Transverse colon (tissue), 4 donors: ENCODE measurements at regions not wholly inside any gene's neighbourhood (a gene's known extent, or its start where the extent isn't known, plus 50 kb on each side); places are given as distances from the start of the nearest gene placed in this dataset.

Source experiments
- CTCF ChIP-seq, 5 experiments: fragments of 200-600 bp in 3 of 5; fragments of 450-650 bp in 2 of 5; sonication (generic) in 3 of 5; IDR thresholded peaks; 1 replicate in 2 of 5; 2 replicates in 3 of 5; pipeline ENCODE4 v1.5.1; 2016 to 2017; ENCODE audit warnings: antibody characterized with exemption in 5 of 5, inconsistent platforms in 3 of 5, mild to moderate bottlenecking in 2 of 5, moderate library complexity in 1 of 5
- POLR2A ChIP-seq: fragments of 450-650 bp; IDR thresholded peaks from one replicate; pipeline ENCODE4 v1.6.1; 2016; ENCODE audit warnings: antibody characterized with exemption, mild to moderate bottlenecking, moderate library complexity
- POLR2AphosphoS5 ChIP-seq, 3 donors: sonication (generic); formaldehyde crosslinking; IDR thresholded peaks; one replicate each; pipeline ENCODE4 v1.6.1; 2016; ENCODE audit warnings: antibody characterized with exemption in 3 of 3

DNA sequence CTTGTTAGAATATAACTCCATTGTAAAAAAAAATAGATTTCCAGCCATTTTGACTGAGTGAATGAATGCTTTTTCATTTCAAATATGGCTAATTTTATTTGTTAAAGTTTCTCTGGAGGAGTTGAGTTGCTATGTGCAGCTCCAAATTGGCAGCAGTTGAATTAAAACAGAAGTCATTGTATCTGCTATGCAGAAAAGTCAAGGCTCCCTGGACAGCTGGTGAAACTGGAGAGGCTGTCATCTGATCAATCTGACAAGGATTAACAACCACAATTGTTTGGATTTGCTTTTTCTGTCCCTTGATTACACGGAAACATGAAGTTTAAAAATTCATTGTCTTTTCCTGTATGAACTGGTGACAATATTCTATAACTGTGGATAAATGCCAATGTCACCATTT, 713.9 kb downstream of the EFNA5 start:
- TF ChIP-seq POLR2A (no peak), POLR2AphosphoS5 (IDR thresholded peaks at IDR 0.05) (no peak), CTCF (IDR thresholded peaks at IDR 0.05) (no peak)
